ENCODE measurements at regions not wholly inside any gene's neighbourhood (a gene's known extent, or its start where the extent isn't known, plus 50 kb on each side); places are given as distances from the start of the nearest gene placed in this dataset.

DNA sequence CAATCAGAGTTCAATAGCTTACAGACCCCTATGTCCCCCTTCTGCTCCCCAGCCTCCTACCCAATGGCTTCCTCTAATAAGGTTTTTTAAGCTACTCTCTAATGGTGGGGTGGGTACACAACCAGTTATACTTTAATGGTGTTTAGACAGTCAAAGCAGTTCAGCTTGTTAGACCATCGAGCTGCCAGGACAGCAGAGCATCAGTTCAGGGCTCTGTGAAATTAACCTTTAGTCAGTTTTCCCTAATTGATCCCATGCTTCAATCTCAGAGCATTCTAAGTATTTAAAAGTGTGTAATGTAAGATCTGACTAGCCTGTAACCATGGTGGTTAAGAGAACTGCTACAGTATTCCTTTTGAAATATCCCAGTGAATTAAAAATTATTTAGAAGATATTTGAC, 107.2 kb upstream of the ZNF644 start:
- Histone ChIP-seq H3K4me2 (ENCODE audit: low read length) (no peak overlapping the region), H3K79me1 (ENCODE audit: low read length) (no peaks in the 10 kb centered on the region), H3K27ac (ENCODE audit: low read depth, low read length) (no peak overlapping the region), H2AK5ac (ENCODE audit: low read length) (no peak overlapping the region), H2BK5ac (ENCODE audit: low read depth, low read length, poor library complexity) (no peak overlapping the region), H2BK120ac (ENCODE audit: insufficient read depth, low read length, poor library complexity) (no peak overlapping the region), H4K91ac (ENCODE audit: low read depth, low read length) (no peak overlapping the region), H3K9me3 (ENCODE audit: insufficient read depth, low read depth, low read length) (no peaks in the 10 kb centered on the region), H2AFZ (ENCODE audit: insufficient read depth, low read length, poor library complexity) (no peak overlapping the region), H3K36me3 (ENCODE audit: control insufficient read depth in 1 of 2, insufficient read depth in 2 of 2, low read length in 2 of 2) (no peaks in the 10 kb centered on the region), H3K9ac (ENCODE audit: low read length) (no peak overlapping the region), H3K4ac (ENCODE audit: low read depth, low read length) (no peak overlapping the region), H3K4me1 (ENCODE audit: control insufficient read depth in 1 of 2, insufficient read depth in 2 of 2, low read length in 2 of 2) (peaks cover 4 to 5% of the 10 kb centered on the region in 2 experiments), H3K4me3 (ENCODE audit: low read depth, low read length) (no peak overlapping the region), H2BK12ac (ENCODE audit: low read length) (no peak overlapping the region), H3K79me2 (ENCODE audit: control insufficient read depth, insufficient read depth, low read length, poor library complexity) (no peaks in the 10 kb centered on the region), H3K18ac (ENCODE audit: low read length) (no peak overlapping the region), H3K14ac (ENCODE audit: low read length) (no peak overlapping the region), H3K23ac (ENCODE audit: low read length) (no peak overlapping the region), H4K8ac (ENCODE audit: low read depth, low read length) (no peak overlapping the region), H4K12ac (ENCODE audit: low read depth, low read length) (no peak overlapping the region), H3K27me3 (ENCODE audit: insufficient read depth, low read length) (no peaks in the 10 kb centered on the region)
- no CpG with 5 or more reads among the region's 1 CpG for WGBS (ENCODE audit: extremely low coverage, insufficient coverage, insufficient read length)
- peak in 1 of 2 donors; percentile 24 for DNase-seq

DNA sequence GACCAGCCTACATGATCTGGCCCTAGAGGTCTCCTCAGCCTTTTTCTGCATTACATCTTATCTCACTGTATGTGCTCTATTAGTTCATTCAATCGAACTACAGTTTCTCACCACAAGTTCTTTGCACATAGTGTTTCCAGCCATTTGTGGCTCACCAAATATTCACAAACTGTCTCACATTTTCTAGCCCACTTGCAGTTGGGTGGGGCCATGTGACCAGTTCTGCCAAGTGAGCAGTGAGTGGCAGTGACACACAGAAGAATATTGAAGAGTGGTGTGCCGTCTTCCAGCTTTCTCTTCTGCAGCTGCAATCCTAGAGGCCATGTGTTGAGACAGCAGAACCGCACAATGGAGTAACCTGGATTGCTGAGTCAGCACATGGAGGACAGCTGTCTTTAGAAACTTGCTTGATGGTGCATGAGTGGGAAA, 103.2 kb upstream of the ZNF644 start:
- H2AK5ac ChIP-seq (ENCODE audit: low read length) = no peak overlapping the region

DNA sequence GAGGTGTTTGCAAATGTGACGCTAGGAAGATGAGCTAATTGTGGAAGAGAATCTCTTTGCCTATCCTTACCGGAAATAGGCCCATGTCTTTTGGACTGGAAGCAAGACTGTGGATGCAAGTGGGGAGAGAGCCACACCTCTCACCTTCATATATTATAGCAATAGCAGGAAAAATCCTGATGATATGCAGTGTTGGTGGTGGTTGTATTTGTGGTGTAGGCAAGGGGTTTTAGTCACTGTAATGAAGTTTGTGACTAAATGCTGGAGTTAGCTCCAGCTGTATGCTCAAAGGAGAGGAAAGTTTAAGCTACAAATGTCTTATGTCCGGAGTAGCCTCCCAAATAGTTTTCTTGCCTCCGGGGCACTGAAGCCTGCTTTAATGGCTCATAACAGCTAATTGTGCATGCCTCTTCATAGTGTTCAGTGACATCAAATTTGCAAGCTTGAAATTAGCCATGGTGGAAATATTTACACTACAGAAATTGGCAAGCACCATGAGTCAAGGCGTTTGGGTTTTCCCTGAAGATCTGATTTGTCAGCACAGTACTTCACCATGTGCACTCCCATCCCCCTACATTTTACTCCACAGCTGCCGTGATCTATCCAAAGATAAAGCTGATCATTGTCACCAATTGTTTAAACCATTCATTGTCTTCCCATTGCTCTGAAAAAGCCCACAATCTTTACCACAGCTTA, 102.6 kb upstream of the ZNF644 start:
- H3K14ac ChIP-seq (ENCODE audit: low read length) = no peak overlapping the region
- H3K18ac ChIP-seq (ENCODE audit: low read length) = no peak overlapping the region
- peak; percentile 52 to 59 for DNase-seq
- no peak overlapping the region for H3K4me2 ChIP-seq (ENCODE audit: low read length)
- no peaks in the 10 kb centered on the region for H3K79me2 ChIP-seq (ENCODE audit: control insufficient read depth, insufficient read depth, low read length, poor library complexity)
- H3K27me3 ChIP-seq (ENCODE audit: insufficient read depth, low read length) = no peaks in the 10 kb centered on the region
- H3K4me3 ChIP-seq (ENCODE audit: low read depth, low read length) = no peak overlapping the region
- no peak overlapping the region for H4K12ac ChIP-seq (ENCODE audit: low read depth, low read length)
- no peak overlapping the region for H2AK5ac ChIP-seq (ENCODE audit: low read length)
- no peak overlapping the region for H4K91ac ChIP-seq (ENCODE audit: low read depth, low read length)
- H3K36me3 ChIP-seq (ENCODE audit: control insufficient read depth in 1 of 2, insufficient read depth in 2 of 2, low read length in 2 of 2) = no peaks in the 10 kb centered on the region
- H2BK12ac ChIP-seq (ENCODE audit: low read length) = no peak overlapping the region
- no peak overlapping the region for H4K8ac ChIP-seq (ENCODE audit: low read depth, low read length)
- H3K9ac ChIP-seq (ENCODE audit: low read length) = no peak overlapping the region
- no CpG with 5 or more reads among the region's 6 CpGs for WGBS (ENCODE audit: extremely low coverage, insufficient coverage, insufficient read length)
- H2BK5ac ChIP-seq (ENCODE audit: low read depth, low read length, poor library complexity) = no peak overlapping the region
- no peak overlapping the region for H2BK120ac ChIP-seq (ENCODE audit: insufficient read depth, low read length, poor library complexity)
- H3K23ac ChIP-seq (ENCODE audit: low read length) = no peak overlapping the region
- H3K4me1 ChIP-seq (ENCODE audit: control insufficient read depth in 1 of 2, insufficient read depth in 2 of 2, low read length in 2 of 2) = peaks cover 16 to 17% of the 10 kb centered on the region in 2 experiments
- H3K9me3 ChIP-seq (ENCODE audit: insufficient read depth, low read depth, low read length) = no peaks in the 10 kb centered on the region
- H3K27ac ChIP-seq (ENCODE audit: low read depth, low read length) = no peak overlapping the region
- no peak overlapping the region for H3K4ac ChIP-seq (ENCODE audit: low read depth, low read length)
- no peak overlapping the region for H2AFZ ChIP-seq (ENCODE audit: insufficient read depth, low read length, poor library complexity)
- peaks cover 4% of the 10 kb centered on the region for H3K79me1 ChIP-seq (ENCODE audit: low read length)

More for the DNA sequence above, 103.2 kb upstream of the ZNF644 start:
- H3K4ac ChIP-seq (ENCODE audit: low read depth, low read length) = no peak overlapping the region
- no peak overlapping the region for H2BK5ac ChIP-seq (ENCODE audit: low read depth, low read length, poor library complexity)
- no peak overlapping the region for H2AFZ ChIP-seq (ENCODE audit: insufficient read depth, low read length, poor library complexity)
- no CpG with 5 or more reads among the region's 3 CpGs for WGBS (ENCODE audit: extremely low coverage, insufficient coverage, insufficient read length)
- peaks cover 4% of the 10 kb centered on the region for H3K79me1 ChIP-seq (ENCODE audit: low read length)
- H3K14ac ChIP-seq (ENCODE audit: low read length) = no peak overlapping the region
- no peak overlapping the region for H3K4me3 ChIP-seq (ENCODE audit: low read depth, low read length)
- peak in 1 of 2 donors; percentile 48 for DNase-seq
- no peak overlapping the region for H3K27ac ChIP-seq (ENCODE audit: low read depth, low read length)
- no peaks in the 10 kb centered on the region for H3K36me3 ChIP-seq (ENCODE audit: control insufficient read depth in 1 of 2, insufficient read depth in 2 of 2, low read length in 2 of 2)
- H4K91ac ChIP-seq (ENCODE audit: low read depth, low read length) = no peak overlapping the region
- H2BK120ac ChIP-seq (ENCODE audit: insufficient read depth, low read length, poor library complexity) = no peak overlapping the region
- H3K79me2 ChIP-seq (ENCODE audit: control insufficient read depth, insufficient read depth, low read length, poor library complexity) = no peaks in the 10 kb centered on the region
- H3K4me1 ChIP-seq (ENCODE audit: control insufficient read depth in 1 of 2, insufficient read depth in 2 of 2, low read length in 2 of 2) = peaks cover 12 to 13% of the 10 kb centered on the region in 2 experiments
- H4K12ac ChIP-seq (ENCODE audit: low read depth, low read length) = no peak overlapping the region
- no peaks in the 10 kb centered on the region for H3K27me3 ChIP-seq (ENCODE audit: insufficient read depth, low read length)
- no peaks in the 10 kb centered on the region for H3K9me3 ChIP-seq (ENCODE audit: insufficient read depth, low read depth, low read length)
- no peak overlapping the region for H3K23ac ChIP-seq (ENCODE audit: low read length)
- H3K18ac ChIP-seq (ENCODE audit: low read length) = no peak overlapping the region
- no peak overlapping the region for H3K9ac ChIP-seq (ENCODE audit: low read length)
- no peak overlapping the region for H4K8ac ChIP-seq (ENCODE audit: low read depth, low read length)
- H3K4me2 ChIP-seq (ENCODE audit: low read length) = no peak overlapping the region
- no peak overlapping the region for H2BK12ac ChIP-seq (ENCODE audit: low read length)

DNA sequence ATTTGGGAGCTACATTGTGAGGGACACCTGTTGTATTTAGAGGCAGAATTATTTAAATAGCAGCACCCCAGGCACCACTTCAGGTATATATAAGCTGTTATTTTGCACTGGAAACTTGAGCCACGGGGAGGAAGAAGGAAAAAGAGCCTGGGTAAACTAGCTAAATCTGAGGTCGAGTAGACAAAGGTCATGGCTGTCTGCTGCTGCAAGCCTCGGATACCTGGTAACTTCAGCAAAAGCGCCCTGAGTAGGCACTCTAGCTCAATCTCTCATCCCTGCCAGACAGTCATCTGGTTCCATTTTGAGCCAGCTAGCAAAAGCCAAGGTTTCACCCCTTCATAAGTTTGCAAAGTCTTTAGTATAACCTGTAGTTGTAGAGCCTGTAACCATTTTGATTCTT, 101.9 kb upstream of the ZNF644 start:
- H3K4me3 ChIP-seq (ENCODE audit: low read depth, low read length) = no peak overlapping the region
- H3K79me2 ChIP-seq (ENCODE audit: control insufficient read depth, insufficient read depth, low read length, poor library complexity) = no peaks in the 10 kb centered on the region
- no peak overlapping the region for H4K8ac ChIP-seq (ENCODE audit: low read depth, low read length)
- no peaks in the 10 kb centered on the region for H3K9me3 ChIP-seq (ENCODE audit: insufficient read depth, low read depth, low read length)
- peaks cover 4% of the 10 kb centered on the region for H3K79me1 ChIP-seq (ENCODE audit: low read length)
- no peak overlapping the region for H3K4me2 ChIP-seq (ENCODE audit: low read length)
- H2AK5ac ChIP-seq (ENCODE audit: low read length) = no peak overlapping the region
- no peak overlapping the region for H4K12ac ChIP-seq (ENCODE audit: low read depth, low read length)
- WGBS (ENCODE audit: extremely low coverage, insufficient coverage, insufficient read length) = no CpG with 5 or more reads among the region's 4 CpGs
- no peak overlapping the region for H2BK120ac ChIP-seq (ENCODE audit: insufficient read depth, low read length, poor library complexity)
- no peak overlapping the region for H3K4ac ChIP-seq (ENCODE audit: low read depth, low read length)
- no peak overlapping the region for H2AFZ ChIP-seq (ENCODE audit: insufficient read depth, low read length, poor library complexity)
- H3K27ac ChIP-seq (ENCODE audit: low read depth, low read length) = no peak overlapping the region
- DNase-seq = no peak
- peaks cover 16 to 17% of the 10 kb centered on the region in 2 experiments for H3K4me1 ChIP-seq (ENCODE audit: control insufficient read depth in 1 of 2, insufficient read depth in 2 of 2, low read length in 2 of 2)
- no peak overlapping the region for H3K14ac ChIP-seq (ENCODE audit: low read length)
- H2BK5ac ChIP-seq (ENCODE audit: low read depth, low read length, poor library complexity) = no peak overlapping the region
- no peak overlapping the region for H4K91ac ChIP-seq (ENCODE audit: low read depth, low read length)
- H3K27me3 ChIP-seq (ENCODE audit: insufficient read depth, low read length) = no peaks in the 10 kb centered on the region
- no peaks in the 10 kb centered on the region for H3K36me3 ChIP-seq (ENCODE audit: control insufficient read depth in 1 of 2, insufficient read depth in 2 of 2, low read length in 2 of 2)
- H3K9ac ChIP-seq (ENCODE audit: low read length) = no peak overlapping the region
- no peak overlapping the region for H2BK12ac ChIP-seq (ENCODE audit: low read length)
- no peak overlapping the region for H3K18ac ChIP-seq (ENCODE audit: low read length)
- no peak overlapping the region for H3K23ac ChIP-seq (ENCODE audit: low read length)
